Fibroblast of lung (primary cell): ENCODE measurements at regions not wholly inside any gene's neighbourhood (a gene's known extent, or its start where the extent isn't known, plus 50 kb on each side); places are given as distances from the start of the nearest gene placed in this dataset.

Experiments
- EZH2 ChIP-seq: IDR thresholded peaks from 2 replicates; pipeline ENCODE4 v1.5.1; 2012; ENCODE audit warnings: low read length, control low read depth, mild to moderate bottlenecking; ENCODE audit errors: missing control alignments
- TF ChIP-seq, protein P1 (sequence below), 2 donors: IDR thresholded peaks in 1 of 2; conservative IDR thresholded peaks in 1 of 2; 1 replicate in 1 of 2; 2 replicates in 1 of 2; pipeline ENCODE4 v1.5.1; 2011 to 2012; ENCODE audit warnings: low read length in 2 of 2, control low read depth in 1 of 2, inconsistent platforms in 1 of 2, low read depth in 1 of 2, mild to moderate bottlenecking in 1 of 2

- TF ChIP-seq, protein P1, sequence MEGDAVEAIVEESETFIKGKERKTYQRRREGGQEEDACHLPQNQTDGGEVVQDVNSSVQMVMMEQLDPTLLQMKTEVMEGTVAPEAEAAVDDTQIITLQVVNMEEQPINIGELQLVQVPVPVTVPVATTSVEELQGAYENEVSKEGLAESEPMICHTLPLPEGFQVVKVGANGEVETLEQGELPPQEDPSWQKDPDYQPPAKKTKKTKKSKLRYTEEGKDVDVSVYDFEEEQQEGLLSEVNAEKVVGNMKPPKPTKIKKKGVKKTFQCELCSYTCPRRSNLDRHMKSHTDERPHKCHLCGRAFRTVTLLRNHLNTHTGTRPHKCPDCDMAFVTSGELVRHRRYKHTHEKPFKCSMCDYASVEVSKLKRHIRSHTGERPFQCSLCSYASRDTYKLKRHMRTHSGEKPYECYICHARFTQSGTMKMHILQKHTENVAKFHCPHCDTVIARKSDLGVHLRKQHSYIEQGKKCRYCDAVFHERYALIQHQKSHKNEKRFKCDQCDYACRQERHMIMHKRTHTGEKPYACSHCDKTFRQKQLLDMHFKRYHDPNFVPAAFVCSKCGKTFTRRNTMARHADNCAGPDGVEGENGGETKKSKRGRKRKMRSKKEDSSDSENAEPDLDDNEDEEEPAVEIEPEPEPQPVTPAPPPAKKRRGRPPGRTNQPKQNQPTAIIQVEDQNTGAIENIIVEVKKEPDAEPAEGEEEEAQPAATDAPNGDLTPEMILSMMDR (conservative IDR thresholded peaks at IDR 0.05 in 1 of 2, IDR thresholded peaks at IDR 0.05 in 1 of 2; ENCODE audit: low read depth in 1 of 2, low read length in 2 of 2): no peak
- no peak for TF ChIP-seq EZH2
Observed at GRCh38 chr3:30948426-30948825, 54.0 kb upstream of the GADL1 start.
